B cell (primary cell): ENCODE measurements at regions not wholly inside any gene's neighbourhood (a gene's known extent, or its start where the extent isn't known, plus 50 kb on each side); places are given as distances from the start of the nearest gene placed in this dataset.

Experiments used
- ATAC-seq: fragments of 200-7000 bp; cut with Tn5 transposase; one replicate; pipeline ENCODE4 v1.10.0; 2021; ENCODE audit warnings: low read depth, mild to moderate bottlenecking, moderate number of reproducible peaks, moderate library complexity
- CTCF ChIA-PET: fragments of 350-600 bp; sonication (Branson Sonifier 250); formaldehyde crosslinking; loops from one replicate; lab custom pipeline; 2021; ENCODE audit warnings: antibody characterized with exemption, inconsistent platforms; lab: Charles Lee
- POLR2A ChIA-PET: fragments of 350-600 bp; sonication (Branson Sonifier 250); formaldehyde crosslinking; loops from one replicate; lab custom pipeline; 2021; ENCODE audit warnings: antibody characterized with exemption; lab: Charles Lee
- DNase-seq: peaks from one replicate; pipeline ENCODE4 v3.0.0; 2013
- H2AFZ ChIP-seq: 2 replicates; pipeline ENCODE4 v1.6.1; 2012; ENCODE audit warnings: mild to moderate bottlenecking, low read depth, low read length; ENCODE audit not compliant: insufficient read depth, poor library complexity, severe bottlenecking
- H3K27ac ChIP-seq, 2 donors: 1 replicate in 1 of 2; 2 replicates in 1 of 2; pipeline ENCODE4 v1.5.1; 2012 to 2013; ENCODE audit warnings: low read length in 2 of 2, mild to moderate bottlenecking in 2 of 2, moderate library complexity in 1 of 2
- H3K27me3 ChIP-seq, 4 experiments: fragments of 200-600 bp in 1 of 4; sonication (generic) in 1 of 4; replicated peaks in 1 of 4; 1 replicate in 2 of 4; 2 replicates in 2 of 4; pipeline versions ENCODE4 v1.6.1 to v1.7.0; 2013 to 2016; ENCODE audit warnings: low read length in 3 of 4, mild to moderate bottlenecking in 2 of 4, mixed read lengths in 1 of 4, moderate library complexity in 1 of 4; ENCODE audit not compliant: insufficient read depth in 4 of 4, control insufficient read depth in 3 of 4; ENCODE audit errors: control extremely low read depth in 1 of 4
- H3K36me3 ChIP-seq, 2 experiments: replicated peaks in 1 of 2; 1 replicate in 1 of 2; 2 replicates in 1 of 2; pipeline versions ENCODE4 v1.6.1 to v1.7.1; 2013; ENCODE audit warnings: low read length in 1 of 2; ENCODE audit not compliant: insufficient read depth in 2 of 2, control insufficient read depth in 1 of 2; ENCODE audit errors: control extremely low read depth in 1 of 2, extremely low read depth in 1 of 2
- H3K4me1 ChIP-seq, 2 donors: fragments of 200-600 bp in 1 of 2; sonication (generic) in 1 of 2; 1 replicate in 1 of 2; 2 replicates in 1 of 2; pipeline versions ENCODE4 v1.5.1 to v1.6.1; 2013 to 2017; ENCODE audit warnings: low read length in 2 of 2; ENCODE audit not compliant: control insufficient read depth in 2 of 2, insufficient read depth in 2 of 2
- H3K4me2 ChIP-seq: replicated peaks from 2 replicates; pipeline ENCODE3; 2012; ENCODE audit warnings: mild to moderate bottlenecking, low read depth, low read length; ENCODE audit not compliant: poor library complexity, severe bottlenecking
- H3K4me3 ChIP-seq, 5 experiments: fragments of 200-600 bp in 1 of 5; sonication (generic) in 1 of 5; 1 replicate in 3 of 5; 2 replicates in 2 of 5; pipeline versions ENCODE4 v1.5.1 to v1.7.0; 2011 to 2016; ENCODE audit warnings: low read length in 4 of 5, mild to moderate bottlenecking in 4 of 5, low read depth in 2 of 5, control low read depth in 1 of 5, moderate library complexity in 1 of 5; ENCODE audit not compliant: insufficient read depth in 1 of 5; ENCODE audit errors: control extremely low read depth in 1 of 5, extremely low read depth in 1 of 5
- H3K79me2 ChIP-seq: fragments of 200-600 bp; sonication (generic); one replicate; pipeline ENCODE4 v1.6.0; 2016; ENCODE audit warnings: low read length; ENCODE audit not compliant: control insufficient read depth, insufficient read depth
- H3K9ac ChIP-seq: fragments of 200-600 bp; sonication (generic); 2 replicates; pipeline ENCODE4 v1.6.1; 2017; ENCODE audit warnings: mild to moderate bottlenecking, low read length, moderate library complexity
- H3K9me3 ChIP-seq, 3 donors: one replicate each; pipeline versions ENCODE4 v1.6.1 to v1.7.1; 2013; ENCODE audit warnings: low read length in 2 of 3; ENCODE audit not compliant: control insufficient read depth in 2 of 3, insufficient read depth in 1 of 3; ENCODE audit errors: control extremely low read depth in 1 of 3
- H4K20me1 ChIP-seq: 2 replicates; pipeline ENCODE4 v1.6.0; 2012; ENCODE audit warnings: mild to moderate bottlenecking, low read length; ENCODE audit not compliant: insufficient read depth, control insufficient read depth, poor library complexity, severe bottlenecking
- H3K27ac Mint-ChIP-seq: one replicate; pipeline ENCODE4 v1.8.0; 2021; ENCODE audit warnings: mixed read lengths
- H3K27me3 Mint-ChIP-seq: one replicate; pipeline ENCODE4 v1.8.0; 2021; ENCODE audit warnings: mixed read lengths
- H3K4me1 Mint-ChIP-seq: one replicate; pipeline ENCODE4 v1.8.0; 2021; ENCODE audit warnings: mixed read lengths
- H3K4me3 Mint-ChIP-seq: one replicate; pipeline ENCODE4 v1.8.0; 2021; ENCODE audit warnings: mixed read lengths
- H3K9me3 Mint-ChIP-seq: one replicate; pipeline ENCODE4 v1.8.0; 2022; ENCODE audit warnings: mixed read lengths; ENCODE audit not compliant: insufficient read depth
- CTCF ChIP-seq: fragments of 200-600 bp; IDR thresholded peaks from one replicate; pipeline ENCODE4 v1.8.0; 2022; ENCODE audit warnings: antibody characterized with exemption, mild to moderate bottlenecking
- EZH2 ChIP-seq: IDR thresholded peaks from 2 replicates; pipeline ENCODE4 v1.6.1; 2012; ENCODE audit warnings: borderline replicate concordance, low read depth, mild to moderate bottlenecking, moderate library complexity, low read length; ENCODE audit not compliant: insufficient read depth, poor library complexity, severe bottlenecking
- WGBS: methylation state at CpG from one replicate; pipeline ENCODE4 v1.1.5; 2013; ENCODE audit warnings: missing lambda C conversion rate; ENCODE audit not compliant: insufficient coverage; 5-methylcytosine and 5-hydroxymethylcytosine counted together
- intact Hi-C: fragments of 100-400 bp; cut with micrococcal nuclease; formaldehyde crosslinking; loops from one replicate; pipeline ENCODE4 v1.10.0; 2022

- Histone ChIP-seq H3K9ac (no peak overlapping the region), H3K36me3 (no peaks in the 10 kb centered on the region), H3K4me2 (no peak overlapping the region), H3K27ac (no peak overlapping the region), H2AFZ (no peak overlapping the region), H3K9me3 (peaks cover 0 to 6% (median 0%) of the 10 kb centered on the region in 3 donors), H3K4me3 (no peak overlapping the region), H3K4me1 (no peaks in the 10 kb centered on the region), H3K27me3 (no peaks in the 10 kb centered on the region), H4K20me1 (no peaks in the 10 kb centered on the region), H3K79me2 (no peaks in the 10 kb centered on the region)
- no peak for ATAC-seq
- ChIA-PET POLR2A (no interaction called here), CTCF (no interaction called here)
- intact Hi-C loops = no loop called here
- Mint-ChIP-seq H3K27me3 (peaks cover 3% of the 10 kb centered on the region), H3K4me3 (no peak overlapping the region), H3K9me3 (peaks cover 2% of the 10 kb centered on the region), H3K4me1 (no peaks in the 10 kb centered on the region), H3K27ac (no peak overlapping the region)
- WGBS = 93% methylated on average over 19 of the region's 19 CpGs
- no peak for TF ChIP-seq CTCF
- no peak for TF ChIP-seq EZH2
- DNase-seq = no peak
These were observed 171.6 kb downstream of the DDX1 start for GRCh38 chr2:15763106-15763821.

GRCh38 chr2:15763822-15764682, 172.4 kb downstream of the DDX1 start:
- H3K27ac ChIP-seq = no peak overlapping the region
- peaks cover 5% of the 10 kb centered on the region for H3K27me3 Mint-ChIP-seq
- ChIA-PET CTCF (no interaction called here), POLR2A (no interaction called here)
- no peaks in the 10 kb centered on the region for H4K20me1 ChIP-seq
- no peak overlapping the region for H2AFZ ChIP-seq
- no peaks in the 10 kb centered on the region for H3K9me3 ChIP-seq
- no peaks in the 10 kb centered on the region for H3K4me1 ChIP-seq
- DNase-seq (no peak), ATAC-seq (no peak)
- H3K27ac Mint-ChIP-seq = no peak overlapping the region
- H3K9ac ChIP-seq = no peak overlapping the region
- H3K27me3 ChIP-seq = no peaks in the 10 kb centered on the region
- WGBS = 95% methylated on average over 11 of the region's 14 CpGs
- H3K4me3 ChIP-seq = no peak overlapping the region
- peaks cover 2% of the 10 kb centered on the region for H3K9me3 Mint-ChIP-seq
- no peaks in the 10 kb centered on the region for H3K36me3 ChIP-seq
- no peak overlapping the region for H3K4me2 ChIP-seq
- no peak for TF ChIP-seq EZH2
- H3K79me2 ChIP-seq = no peaks in the 10 kb centered on the region
- no peaks in the 10 kb centered on the region for H3K4me1 Mint-ChIP-seq
- no peak overlapping the region for H3K4me3 Mint-ChIP-seq
- intact Hi-C loops = no loop called here
